Thyroid gland (tissue), 4 donors: ENCODE measurements at regions not wholly inside any gene's neighbourhood (a gene's known extent, or its start where the extent isn't known, plus 50 kb on each side); places are given as distances from the start of the nearest gene placed in this dataset.

Source experiments
- DNase-seq, 2 donors: peaks; one replicate each; pipeline ENCODE4 v3.0.0-alpha.2; 2019
- H3K27ac ChIP-seq, 3 donors: fragments of 200-600 bp; sonication (generic); 1 replicate in 2 of 3; 2 replicates in 1 of 3; pipeline ENCODE4 v1.5.1; 2016 to 2019; ENCODE audit warnings: mild to moderate bottlenecking in 1 of 3, moderate library complexity in 1 of 3
- H3K27me3 ChIP-seq: fragments of 200-600 bp; sonication (generic); one replicate; pipeline ENCODE4 v1.5.1; 2019
- H3K36me3 ChIP-seq, 2 donors: fragments of 200-600 bp; sonication (generic); one replicate each; pipeline ENCODE4 v1.5.1; 2016 to 2019
- H3K4me1 ChIP-seq, 2 donors: fragments of 200-600 bp; sonication (generic); one replicate each; pipeline ENCODE4 v1.5.1; 2017 to 2019
- H3K4me3 ChIP-seq, 3 donors: fragments of 200-600 bp; sonication (generic); replicated peaks in 1 of 3; 1 replicate in 2 of 3; 2 replicates in 1 of 3; pipeline ENCODE4 v1.5.1; 2016; ENCODE audit warnings: mild to moderate bottlenecking in 1 of 3
- H3K9me3 ChIP-seq: fragments of 200-600 bp; sonication (generic); one replicate; pipeline ENCODE4 v1.5.1; 2017
- POLR2A ChIP-seq, 2 donors: fragments of 450-650 bp; IDR thresholded peaks; one replicate each; pipeline ENCODE4 v1.6.1; 2017; ENCODE audit warnings: antibody characterized with exemption in 2 of 2, mild to moderate bottlenecking in 2 of 2, moderate library complexity in 1 of 2
- WGBS, 2 donors: methylation state at CpG; one replicate each; pipeline ENCODE4 v1.1.5; 2017; 5-methylcytosine and 5-hydroxymethylcytosine counted together
- intact Hi-C: fragments of 100-400 bp; cut with DNase I; formaldehyde crosslinking; loops from one replicate; pipeline ENCODE4 v1.15.1; 2023
- TF ChIP-seq, protein P1 (sequence below), 6 experiments: fragments of 200-600 bp in 3 of 6; fragments of 450-650 bp in 3 of 6; sonication (generic) in 3 of 6; IDR thresholded peaks; one replicate each; pipeline ENCODE4 v1.5.1; 2016 to 2019; ENCODE audit warnings: antibody characterized with exemption in 6 of 6, mild to moderate bottlenecking in 2 of 6, inconsistent platforms in 1 of 6, moderate library complexity in 1 of 6

DNA sequence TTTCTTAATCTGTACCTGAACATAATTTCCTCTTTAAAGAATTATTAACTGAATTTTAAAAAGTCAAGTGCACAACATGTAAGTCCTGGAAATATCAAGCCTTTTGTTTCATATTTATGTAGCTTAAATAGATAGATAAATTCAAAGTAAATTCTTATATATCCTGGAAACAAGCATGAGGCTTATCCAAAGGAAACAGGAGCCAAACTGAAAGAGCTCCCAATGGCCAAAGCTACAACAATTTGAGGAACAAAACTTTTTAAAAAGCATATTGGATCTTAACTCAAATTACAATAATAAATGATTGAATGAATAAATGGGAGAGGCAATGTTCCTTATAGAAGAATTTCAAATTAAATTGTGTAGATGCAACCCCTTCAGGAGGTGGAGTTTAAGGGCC lies 679.1 kb downstream of the METTL4 start:
- Histone ChIP-seq H3K4me1 (no peaks in the 10 kb centered on the region), H3K9me3 (no peaks in the 10 kb centered on the region), H3K36me3 (no peaks in the 10 kb centered on the region), H3K4me3 (no peak overlapping the region), H3K27me3 (no peaks in the 10 kb centered on the region), H3K27ac (no peak overlapping the region)
- intact Hi-C loops, result no loop called here
- TF ChIP-seq POLR2A (IDR thresholded peaks at IDR 0.05), result no peak
- TF ChIP-seq, protein P1, sequence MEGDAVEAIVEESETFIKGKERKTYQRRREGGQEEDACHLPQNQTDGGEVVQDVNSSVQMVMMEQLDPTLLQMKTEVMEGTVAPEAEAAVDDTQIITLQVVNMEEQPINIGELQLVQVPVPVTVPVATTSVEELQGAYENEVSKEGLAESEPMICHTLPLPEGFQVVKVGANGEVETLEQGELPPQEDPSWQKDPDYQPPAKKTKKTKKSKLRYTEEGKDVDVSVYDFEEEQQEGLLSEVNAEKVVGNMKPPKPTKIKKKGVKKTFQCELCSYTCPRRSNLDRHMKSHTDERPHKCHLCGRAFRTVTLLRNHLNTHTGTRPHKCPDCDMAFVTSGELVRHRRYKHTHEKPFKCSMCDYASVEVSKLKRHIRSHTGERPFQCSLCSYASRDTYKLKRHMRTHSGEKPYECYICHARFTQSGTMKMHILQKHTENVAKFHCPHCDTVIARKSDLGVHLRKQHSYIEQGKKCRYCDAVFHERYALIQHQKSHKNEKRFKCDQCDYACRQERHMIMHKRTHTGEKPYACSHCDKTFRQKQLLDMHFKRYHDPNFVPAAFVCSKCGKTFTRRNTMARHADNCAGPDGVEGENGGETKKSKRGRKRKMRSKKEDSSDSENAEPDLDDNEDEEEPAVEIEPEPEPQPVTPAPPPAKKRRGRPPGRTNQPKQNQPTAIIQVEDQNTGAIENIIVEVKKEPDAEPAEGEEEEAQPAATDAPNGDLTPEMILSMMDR (IDR thresholded peaks at IDR 0.05), result no peak
- no peak for DNase-seq

DNA sequence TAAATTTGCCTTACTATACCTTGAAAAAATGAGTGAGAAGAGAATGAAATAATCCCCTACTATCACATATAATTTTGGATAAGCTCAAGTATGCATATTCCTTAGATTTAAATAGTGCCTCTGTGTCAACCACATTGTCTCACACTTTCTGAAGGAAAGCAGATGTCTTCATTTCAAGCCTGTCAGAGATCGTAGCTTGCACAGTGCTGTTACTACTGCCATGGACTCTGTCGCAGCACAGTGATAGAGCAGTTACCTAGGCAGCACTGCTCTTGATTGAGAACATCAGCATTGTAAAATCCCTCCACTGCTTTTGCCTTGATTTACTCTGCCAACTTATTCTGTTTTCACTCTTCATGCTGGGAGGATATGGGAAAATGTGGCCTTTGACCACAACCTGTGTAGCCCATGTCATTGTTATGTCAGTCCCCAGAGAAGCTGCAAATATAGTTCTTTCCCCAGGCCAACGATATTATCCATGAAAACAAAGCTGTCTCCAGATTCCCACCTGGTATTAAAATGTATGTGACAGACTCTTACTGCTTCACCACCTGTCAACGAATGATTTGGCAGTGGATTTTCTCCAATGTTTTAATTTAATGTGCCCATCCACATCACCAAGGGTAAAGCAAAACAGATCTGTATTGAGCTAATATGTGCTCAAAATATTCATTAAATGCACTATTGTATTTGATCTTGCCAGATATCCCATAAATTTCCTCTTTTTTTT lies 675.7 kb downstream of the METTL4 start:
- intact Hi-C loops, result no loop called here
- Histone ChIP-seq H3K9me3 (no peaks in the 10 kb centered on the region), H3K27me3 (no peaks in the 10 kb centered on the region), H3K27ac (no peak overlapping the region), H3K4me3 (no peak overlapping the region), H3K4me1 (no peaks in the 10 kb centered on the region), H3K36me3 (no peaks in the 10 kb centered on the region)
- WGBS, 2 donors, result 65 to 66% methylated on average over 4 of the region's 4 CpGs
- DNase-seq, result no peak
- no peak for TF ChIP-seq POLR2A (IDR thresholded peaks at IDR 0.05)
- TF ChIP-seq, protein P1 (IDR thresholded peaks at IDR 0.05), result no peak

DNA sequence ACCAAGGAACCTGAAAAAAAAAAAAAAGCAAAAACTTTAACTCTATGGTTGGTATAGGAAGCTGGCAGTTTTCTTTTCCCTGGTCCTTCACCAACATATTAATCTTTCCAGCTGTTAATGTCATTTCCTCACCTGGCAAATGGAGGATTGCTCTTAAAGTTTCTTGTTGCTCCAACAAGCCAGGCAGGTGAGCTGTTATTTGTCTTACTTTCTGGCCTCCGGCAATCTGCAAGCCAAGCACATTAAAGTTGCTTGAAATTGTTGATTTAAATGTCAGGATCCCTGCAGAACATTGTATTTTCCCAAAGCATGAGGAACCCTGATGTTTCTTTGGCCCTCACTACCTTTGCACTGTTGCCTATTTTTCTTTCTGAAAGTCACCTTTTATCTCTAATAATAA lies 664.9 kb downstream of the METTL4 start:
- H3K27ac ChIP-seq, result no peak overlapping the region
- no peak overlapping the region for H3K4me3 ChIP-seq
- intact Hi-C loops, result no loop called here
- no peaks in the 10 kb centered on the region for H3K9me3 ChIP-seq
- 76 to 83% methylated on average over 1 of the region's 1 CpG for WGBS, 2 donors
- H3K27me3 ChIP-seq, result no peaks in the 10 kb centered on the region
- DNase-seq, result no peak
- TF ChIP-seq, protein P1 (IDR thresholded peaks at IDR 0.05), result no peak
- TF ChIP-seq POLR2A (IDR thresholded peaks at IDR 0.05), result no peak
- H3K36me3 ChIP-seq, result no peaks in the 10 kb centered on the region
- no peaks in the 10 kb centered on the region for H3K4me1 ChIP-seq

DNA sequence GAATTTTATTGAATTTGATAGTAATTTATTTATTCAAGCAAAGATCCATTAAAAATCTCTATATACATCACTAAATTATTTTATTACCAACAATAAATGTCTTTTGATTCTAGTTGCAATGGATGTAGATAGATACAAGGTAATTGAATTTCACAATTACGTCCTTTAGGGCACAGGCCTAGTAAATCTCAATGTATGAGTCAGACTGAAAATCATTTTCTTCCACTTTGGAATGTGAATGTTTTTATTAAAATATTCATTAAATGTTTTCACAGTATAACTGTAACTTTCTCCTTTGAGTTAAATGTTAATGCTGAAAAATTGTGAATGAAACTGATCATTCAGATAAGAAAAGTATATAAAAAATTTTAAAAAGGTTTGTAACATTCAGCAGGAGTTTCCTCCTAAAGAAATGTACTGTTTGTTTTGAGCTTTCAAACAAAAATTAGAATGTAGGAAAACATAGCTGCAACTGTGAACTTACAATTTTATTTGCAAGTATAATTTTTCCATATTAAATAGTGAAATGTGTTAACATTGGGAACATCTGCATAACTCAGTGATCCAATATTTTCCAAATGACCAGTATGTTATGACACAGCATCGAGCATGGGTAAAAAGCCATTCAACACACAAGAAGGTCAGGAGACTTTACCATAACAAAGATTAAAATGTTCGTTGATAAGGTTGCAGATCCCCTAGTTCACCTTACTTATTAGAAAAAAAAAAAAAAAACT lies 663.7 kb downstream of the METTL4 start:
- no peak overlapping the region for H3K4me3 ChIP-seq
- no peaks in the 10 kb centered on the region for H3K27me3 ChIP-seq
- DNase-seq, result no peak
- no peaks in the 10 kb centered on the region for H3K9me3 ChIP-seq
- WGBS, 2 donors, result 77 to 78% methylated on average over 3 of the region's 3 CpGs
- TF ChIP-seq, protein P1 (IDR thresholded peaks at IDR 0.05), result no peak
- no peak for TF ChIP-seq POLR2A (IDR thresholded peaks at IDR 0.05)
- H3K36me3 ChIP-seq, result no peaks in the 10 kb centered on the region
- no peak overlapping the region for H3K27ac ChIP-seq
- no peaks in the 10 kb centered on the region for H3K4me1 ChIP-seq
- intact Hi-C loops, result no loop called here

DNA sequence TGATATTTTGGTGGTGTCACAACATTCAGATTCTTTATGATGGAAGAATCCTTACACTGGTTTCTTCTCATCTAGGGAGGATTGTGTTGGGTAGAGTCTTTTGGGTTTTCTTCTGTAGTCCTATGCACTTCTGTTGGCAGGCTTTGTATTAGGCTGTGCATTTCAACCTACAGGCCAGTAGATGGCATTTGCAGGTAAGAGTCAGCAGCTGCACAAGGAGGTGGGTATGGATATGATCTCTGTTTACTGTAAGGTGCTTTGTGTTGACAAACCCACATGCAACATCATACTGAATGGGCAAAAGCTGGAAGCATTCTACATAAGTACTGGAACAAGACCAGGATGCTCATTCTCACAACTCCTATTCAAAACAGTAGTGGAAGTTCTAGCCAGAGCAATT lies 656.8 kb downstream of the METTL4 start:
- H3K9me3 ChIP-seq, result no peaks in the 10 kb centered on the region
- no peaks in the 10 kb centered on the region for H3K4me1 ChIP-seq
- no peak overlapping the region for H3K27ac ChIP-seq
- DNase-seq, result no peak
- TF ChIP-seq, protein P1 (IDR thresholded peaks at IDR 0.05), result no peak
- no peak for TF ChIP-seq POLR2A (IDR thresholded peaks at IDR 0.05)
- no peaks in the 10 kb centered on the region for H3K27me3 ChIP-seq
- no peaks in the 10 kb centered on the region for H3K36me3 ChIP-seq
- intact Hi-C loops, result no loop called here
- no peak overlapping the region for H3K4me3 ChIP-seq
